ENCODE measurements at regions not wholly inside any gene's neighbourhood (a gene's known extent, or its start where the extent isn't known, plus 50 kb on each side); places are given as distances from the start of the nearest gene placed in this dataset.

DNA sequence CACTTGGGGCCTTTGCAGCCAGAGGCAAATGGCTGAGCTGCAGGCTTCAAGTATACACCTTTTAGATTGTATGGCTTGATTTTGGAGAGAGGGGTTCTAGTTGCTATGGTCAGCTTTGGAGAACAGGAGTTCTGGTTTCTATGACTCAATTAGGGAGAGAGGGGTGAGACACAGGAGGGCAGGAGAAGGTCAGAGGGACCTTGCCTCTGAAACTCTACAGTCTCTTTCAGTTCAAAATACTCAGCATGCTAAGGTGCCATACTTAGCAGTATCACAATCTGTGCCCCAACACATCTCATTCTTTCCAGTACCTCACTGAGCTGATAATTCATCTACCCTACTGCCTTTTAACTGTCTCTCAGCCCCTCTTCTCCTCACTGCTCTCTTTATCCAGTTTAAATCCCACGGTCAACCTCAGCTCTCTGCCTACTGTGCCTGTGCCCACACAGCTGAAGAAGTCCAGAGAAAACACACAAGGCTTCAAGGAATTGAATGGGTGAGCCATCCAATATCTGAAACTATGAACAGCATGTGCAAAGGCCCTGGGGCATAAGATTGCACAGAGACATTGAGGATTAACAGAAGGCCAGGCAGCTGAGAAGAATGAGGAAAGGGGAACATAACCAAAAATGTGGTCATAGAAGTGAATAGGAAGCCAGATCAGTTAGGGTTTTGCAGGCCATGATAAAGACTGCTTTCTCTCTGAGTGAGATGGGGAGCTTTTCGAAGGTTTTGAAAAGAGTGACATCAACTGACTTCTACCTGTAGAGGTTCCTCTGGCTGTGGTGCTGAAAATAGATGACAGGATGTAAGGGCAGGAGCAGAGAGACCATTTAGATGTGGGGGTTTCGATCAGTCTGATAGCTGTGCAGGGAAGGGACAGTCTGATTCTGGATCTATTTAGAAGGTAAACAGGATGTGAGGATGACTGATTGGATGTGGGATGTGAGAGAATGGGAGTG, 54.5 kb upstream of the C3orf80 start:
- no peak for DNase-seq

DNA sequence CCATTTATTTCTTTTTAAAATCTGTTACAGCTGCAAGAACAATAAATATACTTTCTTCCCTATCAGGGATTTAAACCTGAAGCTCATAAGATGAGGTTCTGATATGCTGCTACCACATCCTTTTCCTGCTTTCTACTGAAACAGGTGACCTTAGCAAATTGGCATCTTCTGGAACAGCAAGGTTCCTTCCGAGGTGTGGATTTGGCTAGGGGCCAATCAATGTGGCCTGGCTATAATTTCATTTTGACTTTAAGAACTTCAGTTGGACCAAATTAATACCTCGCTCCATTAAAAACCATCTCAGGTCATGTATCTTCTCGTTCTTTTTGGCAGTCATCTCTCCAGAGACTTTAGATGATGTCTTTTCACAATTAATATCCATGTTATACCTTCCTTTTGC, 53.4 kb upstream of the C3orf80 start:
- DNase-seq = no peak

GRCh38 chr3:160174621-160175020, 50.6 kb upstream of the C3orf80 start:
- DNase-seq = no peak

All from NCI-H526 (cell line).